ENCODE measurements at regions not wholly inside any gene's neighbourhood (a gene's known extent, or its start where the extent isn't known, plus 50 kb on each side); places are given as distances from the start of the nearest gene placed in this dataset.

GRCh38 chr13:73599232-73600128 lies 534.7 kb downstream of the KLF12 start:
- DNase-seq: no peak

GRCh38 chr13:73598020-73598712 lies 536.0 kb downstream of the KLF12 start:
- no peak for DNase-seq

- DNase-seq: no peak
These were observed 537.6 kb downstream of the KLF5 start for GRCh38 chr13:73596382-73596781.

GRCh38 chr13:73593199-73593765 lies 534.5 kb downstream of the KLF5 start:
- DNase-seq: no peak

DNA sequence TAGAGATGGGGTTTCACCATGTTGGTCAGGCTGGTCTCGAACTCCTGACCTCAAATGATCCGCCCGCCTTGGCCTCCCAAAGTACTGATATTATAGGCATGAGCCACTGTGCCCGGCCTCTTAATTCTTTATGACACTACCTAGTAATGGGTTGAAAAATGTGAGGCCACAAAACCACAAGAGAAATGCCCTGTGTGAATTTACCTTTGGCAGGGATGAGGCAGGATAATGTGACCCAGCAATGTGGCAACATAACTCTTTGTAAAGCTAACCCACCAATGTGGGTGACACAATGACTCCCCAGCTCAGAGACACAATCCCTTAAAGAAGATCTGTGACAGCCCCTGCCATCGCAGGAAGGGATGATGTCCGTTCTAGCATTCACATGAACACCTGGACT lies 533.1 kb downstream of the KLF5 start:
- DNase-seq: no peak

GRCh38 chr13:73590795-73591194 lies 532.0 kb downstream of the KLF5 start:
- DNase-seq: no peak

DNA sequence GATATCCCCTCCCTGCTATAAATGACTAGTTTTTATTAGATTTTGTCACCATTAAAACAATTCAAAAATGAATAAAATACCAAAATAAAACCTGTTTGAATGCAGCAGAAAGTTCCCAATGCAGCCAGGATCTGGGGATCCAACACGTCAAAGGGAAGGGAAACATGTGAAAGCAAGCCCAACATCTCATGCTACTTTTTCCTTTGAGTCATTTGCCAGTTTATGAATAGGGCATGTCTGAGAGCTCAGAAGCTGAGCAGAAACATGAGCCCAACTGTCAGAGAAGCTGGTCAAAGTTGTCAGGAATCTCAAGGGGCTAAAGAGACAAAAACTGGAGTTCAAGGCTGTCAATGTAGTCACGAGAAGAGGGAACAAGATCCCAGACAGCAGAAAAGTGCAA lies 526.4 kb downstream of the KLF5 start:
- DNase-seq: no peak

- no peak for DNase-seq
These were observed 524.5 kb downstream of the KLF5 start for GRCh38 chr13:73583331-73583730.

DNA sequence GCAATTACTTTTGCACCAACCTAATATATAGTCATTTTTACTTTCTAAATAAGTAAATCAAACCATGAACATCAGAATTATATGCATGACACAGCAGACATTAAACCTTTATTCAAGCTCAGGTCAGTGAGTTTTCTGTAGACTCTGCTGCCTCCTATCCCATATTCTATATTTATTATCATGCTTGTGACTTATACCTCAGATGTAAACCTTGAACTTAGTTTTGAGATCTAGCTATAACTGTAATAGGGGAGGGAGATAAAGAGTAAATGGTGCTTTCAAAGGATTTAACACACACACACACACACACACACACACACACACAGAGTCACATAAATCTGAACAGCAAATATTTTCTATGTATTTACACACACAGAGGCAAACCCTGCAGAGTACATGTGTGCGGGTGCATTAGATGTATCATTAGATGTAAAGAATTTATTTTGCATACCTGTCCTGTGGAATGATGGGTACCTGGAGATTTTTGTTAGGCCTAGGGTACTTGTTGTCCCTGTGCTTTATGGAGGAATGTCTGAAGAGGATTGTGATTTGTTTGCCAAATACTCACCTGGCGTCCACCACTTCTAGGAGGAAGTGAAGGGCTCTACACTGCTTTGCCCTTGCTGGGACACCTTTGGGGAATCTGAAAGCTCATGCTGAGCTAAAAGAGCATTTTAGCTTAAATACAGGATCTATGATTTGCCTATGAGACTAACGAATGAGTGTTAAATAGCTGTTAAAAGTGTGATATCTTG lies 521.9 kb downstream of the KLF5 start:
- no peak for DNase-seq

GRCh38 chr13:73579574-73580274 lies 520.9 kb downstream of the KLF5 start:
- DNase-seq: no peak

DNA sequence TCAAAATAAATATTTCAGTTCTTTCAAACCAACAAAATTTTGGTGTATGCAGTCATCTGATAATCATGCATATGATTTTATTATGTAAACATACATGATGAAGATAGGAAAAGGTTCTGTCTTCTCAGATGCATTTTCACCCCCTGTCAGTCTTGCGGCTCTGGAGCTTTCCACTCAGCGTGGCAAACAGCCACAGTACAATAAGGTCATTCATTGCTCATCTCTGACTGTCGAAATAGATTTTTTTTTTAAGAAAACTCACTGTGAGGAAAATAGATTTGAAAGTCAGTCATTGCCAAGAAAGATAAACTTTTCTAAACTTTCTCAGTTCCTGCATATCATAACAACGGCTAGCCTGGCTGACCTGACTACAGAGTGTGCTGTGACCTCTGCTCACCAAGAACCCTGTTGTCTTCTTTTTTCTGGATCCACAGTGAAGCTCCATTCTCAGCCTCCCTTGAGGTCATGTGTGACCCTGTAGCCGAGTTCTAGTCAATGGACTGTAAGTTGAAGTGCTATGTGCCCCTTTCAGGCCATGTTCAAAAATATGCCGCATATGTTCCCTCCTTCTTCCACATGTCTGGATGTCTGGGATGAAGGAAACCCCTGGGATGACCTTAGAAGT lies 519.6 kb downstream of the KLF5 start:
- no peak for DNase-seq

DNA sequence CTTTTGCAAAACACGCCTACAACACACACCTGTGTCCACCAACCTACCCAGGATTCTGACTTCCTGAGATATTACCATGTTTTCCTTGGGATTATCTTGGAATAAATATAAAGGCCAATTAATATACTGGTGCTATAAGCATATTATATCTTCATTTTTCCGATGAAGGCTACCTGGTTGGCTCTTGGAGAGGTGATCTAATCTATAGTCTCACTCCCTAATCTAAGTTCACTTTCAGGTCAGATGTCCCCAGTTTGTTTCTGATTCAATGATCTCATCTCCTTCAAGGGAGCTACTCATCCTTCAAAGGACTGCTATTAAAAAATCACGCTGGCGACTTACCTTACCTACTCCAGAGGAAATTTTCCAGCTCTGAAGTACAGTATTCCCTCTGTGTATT lies 517.5 kb downstream of the KLF5 start:
- DNase-seq: no peak

- DNase-seq: no peak
These were observed 514.0 kb downstream of the KLF5 start for GRCh38 chr13:73572824-73573223.

- no peak for DNase-seq
These were observed 512.6 kb downstream of the KLF5 start for GRCh38 chr13:73571376-73571775.

GRCh38 chr13:73556902-73557301 lies 498.1 kb downstream of the KLF5 start:
- no peak for DNase-seq

GRCh38 chr13:73556128-73556527 lies 497.3 kb downstream of the KLF5 start:
- DNase-seq: no peak

DNA sequence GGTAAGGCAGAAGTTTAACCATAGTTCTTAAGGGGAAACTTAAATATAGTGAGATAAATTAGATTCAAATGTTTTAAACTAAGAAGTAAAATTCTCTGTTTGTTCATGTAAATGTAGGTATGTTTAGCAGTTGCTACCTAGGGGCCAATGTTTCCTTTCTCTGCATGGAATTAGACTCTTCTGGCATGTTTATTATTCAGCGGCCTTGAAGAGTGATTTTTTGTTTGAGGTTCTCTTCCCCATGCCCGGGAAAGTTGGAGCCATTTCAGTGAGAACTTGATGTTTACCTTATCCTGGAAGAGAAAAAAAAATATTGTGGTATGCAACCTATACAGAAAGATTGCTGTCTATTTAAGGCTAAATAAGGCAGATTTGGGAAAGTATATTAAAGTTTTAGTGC lies 492.9 kb downstream of the KLF5 start:
- DNase-seq: no peak

DNA sequence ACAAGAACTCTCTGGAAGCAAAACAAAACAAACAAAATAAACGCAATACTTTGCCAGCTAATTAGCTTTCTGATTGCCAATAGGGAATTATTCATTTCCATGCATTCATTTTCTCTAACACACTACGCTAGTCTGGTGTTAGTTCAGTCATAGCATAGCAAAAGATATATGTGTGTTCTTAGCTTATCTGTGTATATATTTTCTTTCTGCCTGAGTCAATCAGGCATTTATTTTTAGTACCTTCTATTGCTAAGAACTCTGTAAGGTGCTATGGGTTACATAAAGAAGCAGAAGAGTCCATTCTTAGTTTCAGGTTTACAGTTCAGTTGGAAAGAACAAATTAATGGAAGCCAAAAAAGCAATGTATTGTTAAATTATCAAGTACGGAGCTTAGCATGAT lies 490.9 kb downstream of the KLF5 start:
- no peak for DNase-seq

GRCh38 chr13:73548449-73548848 lies 489.6 kb downstream of the KLF5 start:
- DNase-seq: no peak

DNA sequence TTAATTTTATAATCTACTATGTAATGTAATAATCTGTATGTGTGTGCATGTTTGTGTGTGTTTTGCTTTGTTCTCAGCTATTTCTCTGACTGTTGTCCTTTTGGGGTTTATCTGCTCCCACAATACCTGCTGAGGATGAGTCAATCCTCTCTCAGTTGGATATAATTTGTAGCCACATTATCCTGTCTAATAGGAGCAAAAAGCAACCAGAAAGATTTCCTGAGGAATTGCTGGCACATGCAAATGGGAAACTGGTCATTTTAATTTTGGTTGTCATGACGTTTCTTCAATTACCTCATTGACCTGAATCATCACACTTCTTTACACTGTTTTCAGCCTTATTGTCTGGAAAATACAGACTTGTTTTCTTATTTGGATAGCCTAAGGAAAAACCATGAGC lies 488.4 kb downstream of the KLF5 start:
- DNase-seq: no peak

- no peak for DNase-seq
These were observed 485.4 kb downstream of the KLF5 start for GRCh38 chr13:73544175-73544574.

GRCh38 chr13:73542446-73542845 lies 483.6 kb downstream of the KLF5 start:
- no peak for DNase-seq
